HL-60 (cell line): ENCODE measurements at regions not wholly inside any gene's neighbourhood (a gene's known extent, or its start where the extent isn't known, plus 50 kb on each side); places are given as distances from the start of the nearest gene placed in this dataset.

Source experiments
- DNase-seq, 2 experiments: peaks; one replicate each; pipeline ENCODE4 v3.0.0-alpha.2; 2010 to 2020; ENCODE audit warnings: low read depth in 1 of 2, low spot score in 1 of 2
- H3K27ac ChIP-seq: fragments of 250-450 bp; sonication (Bioruptor Pico); replicated peaks from 2 replicates; pipeline ENCODE4 v1.5.1; 2020; ENCODE audit warnings: mild to moderate bottlenecking, moderate library complexity
- H3K27me3 ChIP-seq: fragments of 250-450 bp; sonication (Bioruptor Pico); 2 replicates; pipeline ENCODE4 v1.5.1; 2021; ENCODE audit warnings: mild to moderate bottlenecking, moderate library complexity; ENCODE audit not compliant: insufficient read depth, poor library complexity, severe bottlenecking
- H3K4me3 ChIP-seq: replicated peaks from 2 replicates; pipeline ENCODE4 v1.5.1; 2011; ENCODE audit warnings: mild to moderate bottlenecking, control low read depth, low read length; ENCODE audit not compliant: insufficient read depth
- CTCF ChIP-seq: IDR thresholded peaks from one replicate; pipeline ENCODE4 v1.5.1; 2011; ENCODE audit warnings: low read length, control low read depth, inconsistent platforms; ENCODE audit not compliant: insufficient read depth
- GABPA ChIP-seq: IDR thresholded peaks from 2 replicates; pipeline ENCODE4 v1.6.1; 2012; ENCODE audit warnings: low read depth
- POLR2AphosphoS5 ChIP-seq: IDR thresholded peaks from 2 replicates; pipeline ENCODE4 v1.6.1; 2012; ENCODE audit warnings: low read depth
- REST ChIP-seq: IDR thresholded peaks from 2 replicates; pipeline ENCODE4 v1.6.1; 2012; ENCODE audit warnings: low read depth; ENCODE audit not compliant: insufficient replicate concordance
- SPI1 ChIP-seq: IDR thresholded peaks from 2 replicates; pipeline ENCODE4 v1.6.1; 2012; ENCODE audit warnings: low read depth, mild to moderate bottlenecking, borderline replicate concordance

DNA sequence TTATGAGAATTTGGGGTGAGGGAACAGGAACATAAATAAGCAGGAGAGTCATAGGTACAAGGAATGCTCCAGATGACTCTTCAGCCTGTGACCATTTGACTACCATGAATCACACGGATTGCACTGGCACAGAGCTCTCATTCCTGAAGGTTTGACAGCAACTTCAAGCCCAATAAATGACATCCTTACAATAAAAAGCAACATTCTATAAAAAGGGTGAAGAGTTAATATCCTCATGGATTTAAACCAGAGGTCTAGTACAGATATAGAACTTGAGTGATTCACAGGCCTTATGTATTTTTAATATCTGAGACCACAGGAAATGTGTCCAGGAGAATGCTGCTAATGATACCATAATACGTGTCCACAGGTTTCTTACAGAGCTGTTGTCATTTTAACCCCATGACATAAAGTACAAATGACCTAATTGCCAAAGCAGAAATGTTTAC is 158.1 kb downstream of the IRS2 start:
- TF ChIP-seq SPI1 (no peak), REST (no peak), GABPA (no peak), CTCF (no peak), POLR2AphosphoS5 (no peak)
- Histone ChIP-seq H3K27me3 (no peaks in the 10 kb centered on the region), H3K27ac (no peak overlapping the region), H3K4me3 (no peak overlapping the region)
- no peak for DNase-seq

DNA sequence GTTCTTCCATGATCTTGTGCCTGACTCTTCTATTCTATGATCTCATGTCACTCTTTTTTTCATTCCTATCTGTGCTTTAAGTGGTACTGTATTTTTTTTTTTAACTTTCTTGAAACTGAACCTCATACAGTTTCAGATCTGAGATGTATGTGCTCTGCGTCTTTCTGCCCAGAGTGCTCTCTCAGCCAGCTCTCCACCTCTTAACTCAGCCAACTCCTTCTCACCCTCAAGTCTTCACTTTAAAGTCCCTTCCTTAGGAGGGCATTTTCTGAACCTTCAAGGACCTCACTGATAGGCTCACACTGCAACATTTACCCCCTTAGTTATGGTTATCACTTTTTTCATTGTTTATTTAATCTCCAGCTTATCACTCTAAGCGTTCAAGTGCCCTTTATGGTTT is 158.7 kb downstream of the IRS2 start:
- no peak overlapping the region for H3K4me3 ChIP-seq
- TF ChIP-seq POLR2AphosphoS5: no peak
- no peak for TF ChIP-seq CTCF
- TF ChIP-seq GABPA: no peak
- no peak for DNase-seq
- no peak overlapping the region for H3K27ac ChIP-seq
- no peaks in the 10 kb centered on the region for H3K27me3 ChIP-seq

- Histone ChIP-seq H3K27me3 (no peaks in the 10 kb centered on the region), H3K27ac (no peak overlapping the region), H3K4me3 (no peak overlapping the region)
- DNase-seq: no peak
- TF ChIP-seq REST (no peak), SPI1 (no peak), GABPA (no peak), POLR2AphosphoS5 (no peak), CTCF (no peak)
These were observed 159.8 kb downstream of the IRS2 start for GRCh38 chr13:109626386-109627171.
